OCI-LY1 (cell line): ENCODE measurements at regions not wholly inside any gene's neighbourhood (a gene's known extent, or its start where the extent isn't known, plus 50 kb on each side); places are given as distances from the start of the nearest gene placed in this dataset.

Experiments
- H2AFZ ChIP-seq: fragments of 200-600 bp; sonication (generic), shearing (Covaris generic); 2 replicates; pipeline ENCODE4 v1.6.0; 2014; ENCODE audit warnings: antibody characterized with exemption, mild to moderate bottlenecking, low read length
- H3F3A ChIP-seq: fragments of 200-600 bp; sonication (generic), shearing (Covaris generic); 2 replicates; pipeline ENCODE4 v1.6.0; 2014; ENCODE audit warnings: mild to moderate bottlenecking, antibody characterized with exemption, low read length, moderate library complexity; ENCODE audit not compliant: insufficient read depth
- H3K27ac ChIP-seq: fragments of 200-600 bp; sonication (generic); 2 replicates; pipeline ENCODE4 v1.5.1; 2014; ENCODE audit warnings: low read length, mixed run types, mild to moderate bottlenecking, low read depth; ENCODE audit not compliant: poor library complexity, severe bottlenecking
- H3K27me3 ChIP-seq: fragments of 200-600 bp; sonication (generic); 2 replicates; pipeline ENCODE4 v1.6.0; 2014; ENCODE audit warnings: antibody characterized with exemption, mild to moderate bottlenecking, low read length, moderate library complexity; ENCODE audit not compliant: insufficient read depth
- H3K36me3 ChIP-seq: fragments of 200-600 bp; sonication (generic); 2 replicates; pipeline ENCODE4 v1.6.1; 2014; ENCODE audit warnings: mild to moderate bottlenecking, antibody characterized with exemption, low read length, moderate library complexity, mixed read lengths; ENCODE audit not compliant: insufficient read depth
- H3K4me1 ChIP-seq: fragments of 200-600 bp; sonication (generic); 2 replicates; pipeline ENCODE4 v1.5.1; 2014; ENCODE audit warnings: mild to moderate bottlenecking, low read length, moderate library complexity; ENCODE audit not compliant: insufficient read depth, severe bottlenecking
- H3K4me2 ChIP-seq: fragments of 200-600 bp; sonication (generic), shearing (Covaris generic); 2 replicates; pipeline ENCODE4 v1.6.1; 2014; ENCODE audit warnings: low read length
- H3K4me3 ChIP-seq: fragments of 200-600 bp; sonication (generic); 2 replicates; pipeline ENCODE4 v1.5.1; 2014; ENCODE audit warnings: low read length, low read depth, mild to moderate bottlenecking, mixed read lengths; ENCODE audit not compliant: poor library complexity, severe bottlenecking
- H3K79me2 ChIP-seq: fragments of 200-600 bp; shearing (Covaris generic); 2 replicates; pipeline ENCODE4 v1.6.1; 2016; ENCODE audit warnings: mixed run types, low read length, mixed read lengths; ENCODE audit not compliant: insufficient read depth
- H3K9ac ChIP-seq: fragments of 200-600 bp; sonication (generic), shearing (Covaris generic); 2 replicates; pipeline ENCODE4 v1.6.1; 2014; ENCODE audit warnings: mild to moderate bottlenecking, low read length, mixed read lengths
- H3K9me2 ChIP-seq: fragments of 200-600 bp; sonication (generic), shearing (Covaris generic); 2 replicates; pipeline ENCODE4 v1.6.1; 2014; ENCODE audit warnings: low read depth, mild to moderate bottlenecking, low read length, mixed read lengths
- H3K9me3 ChIP-seq: fragments of 200-600 bp; shearing (Covaris generic); 2 replicates; pipeline ENCODE4 v1.6.1; 2014; ENCODE audit warnings: low read length, mixed read lengths
- H4K20me1 ChIP-seq: fragments of 200-600 bp; sonication (generic), shearing (Covaris generic); 2 replicates; pipeline ENCODE4 v1.6.0; 2016; ENCODE audit warnings: mild to moderate bottlenecking, low read length; ENCODE audit not compliant: insufficient read depth
- CTCF ChIP-seq: fragments of 200-600 bp; sonication (generic), shearing (Covaris generic); IDR thresholded peaks from 2 replicates; pipeline ENCODE4 v1.5.1; 2017; ENCODE audit warnings: mild to moderate bottlenecking, antibody characterized with exemption, low read length, moderate library complexity, mixed read lengths
- EZH2 ChIP-seq: fragments of 200-600 bp; sonication (generic), shearing (Covaris generic); IDR thresholded peaks from 2 replicates; pipeline ENCODE4 v1.8.0; 2017; ENCODE audit warnings: borderline replicate concordance, mixed run types, mild to moderate bottlenecking, antibody characterized with exemption, low read length, moderate library complexity, mixed read lengths

DNA sequence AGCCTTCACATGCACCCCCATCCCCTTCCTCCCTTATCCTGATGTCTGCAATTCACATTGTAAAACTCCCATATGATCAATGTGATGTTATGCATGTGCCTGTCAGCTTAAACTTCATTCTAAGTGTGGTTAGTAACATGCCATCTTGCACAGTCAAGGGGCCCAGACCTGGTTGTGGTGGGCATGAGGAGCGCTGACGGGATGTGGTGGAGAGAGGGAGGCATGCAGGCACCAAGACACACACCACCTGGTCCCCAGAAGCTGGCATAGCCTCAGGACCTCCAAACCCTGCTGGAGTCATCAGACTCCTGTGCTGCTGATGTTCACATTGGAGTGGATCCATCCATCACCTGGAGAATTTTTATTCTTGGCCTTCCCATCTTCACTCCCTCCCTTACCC, 90.5 kb upstream of the ABCC4 start:
- Histone ChIP-seq H3K4me2 (no peak overlapping the region), H3K4me1 (peaks cover 5% of the 10 kb centered on the region), H3K27ac (no peak overlapping the region), H2AFZ (no peak overlapping the region), H3K9me2 (no peaks in the 10 kb centered on the region), H3K9me3 (no peaks in the 10 kb centered on the region), H3K27me3 (no peaks in the 10 kb centered on the region; the same call in 1 of the 2 replicates), H3F3A (no peaks in the 10 kb centered on the region), H3K9ac (no peak overlapping the region), H3K4me3 (no peak overlapping the region), H4K20me1 (no peaks in the 10 kb centered on the region), H3K79me2 (no peaks in the 10 kb centered on the region), H3K36me3 (no peaks in the 10 kb centered on the region)
- TF ChIP-seq EZH2 (no peak), CTCF (no peak)

GRCh38 chr13:95392597-95392996, 91.3 kb upstream of the ABCC4 start:
- Histone ChIP-seq H3K36me3 (no peaks in the 10 kb centered on the region), H3K9me2 (no peaks in the 10 kb centered on the region), H3K27me3 (no peaks in the 10 kb centered on the region; the same call in 1 of the 2 replicates), H3K4me2 (no peak overlapping the region), H4K20me1 (no peaks in the 10 kb centered on the region), H3K4me3 (no peak overlapping the region), H2AFZ (no peak overlapping the region), H3K4me1 (peaks cover 5% of the 10 kb centered on the region), H3K9ac (no peak overlapping the region), H3F3A (no peaks in the 10 kb centered on the region), H3K9me3 (no peaks in the 10 kb centered on the region), H3K79me2 (no peaks in the 10 kb centered on the region), H3K27ac (no peak overlapping the region)
- TF ChIP-seq EZH2 (no peak), CTCF (no peak)

- Histone ChIP-seq H4K20me1 (no peaks in the 10 kb centered on the region), H2AFZ (no peak overlapping the region), H3K9me2 (no peaks in the 10 kb centered on the region), H3K36me3 (no peaks in the 10 kb centered on the region), H3K9ac (no peak overlapping the region), H3K4me1 (no peaks in the 10 kb centered on the region), H3K27me3 (no peaks in the 10 kb centered on the region; the same call in 1 of the 2 replicates), H3F3A (no peaks in the 10 kb centered on the region), H3K9me3 (no peaks in the 10 kb centered on the region), H3K27ac (no peak overlapping the region), H3K79me2 (no peaks in the 10 kb centered on the region), H3K4me3 (no peak overlapping the region), H3K4me2 (no peak overlapping the region)
- TF ChIP-seq CTCF (no peak), EZH2 (no peak)
Observed at GRCh38 chr13:95403349-95404140, 102.3 kb upstream of the ABCC4 start.
